ENCODE measurements at regions not wholly inside any gene's neighbourhood (a gene's known extent, or its start where the extent isn't known, plus 50 kb on each side); places are given as distances from the start of the nearest gene placed in this dataset.

DNA sequence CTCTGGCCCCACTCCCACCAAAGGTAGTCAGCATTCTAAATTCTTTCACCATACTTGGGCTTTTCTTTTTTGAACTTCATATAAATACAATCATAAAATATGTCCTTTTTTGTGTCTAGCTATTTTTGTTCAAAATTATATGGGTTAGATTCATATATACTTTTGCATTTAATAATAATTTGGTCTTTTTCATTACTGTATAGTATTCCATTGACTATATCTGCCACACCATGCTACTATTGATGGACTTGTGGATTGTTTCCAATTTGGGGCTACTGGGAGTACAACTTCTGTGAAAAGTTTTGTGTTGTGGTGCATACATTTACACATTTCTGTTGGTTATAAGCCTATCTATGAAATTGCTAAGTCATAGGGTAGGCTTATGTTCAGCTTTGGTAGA is 85.7 kb downstream of the GLUL start:
- TF ChIP-seq, protein P1, sequence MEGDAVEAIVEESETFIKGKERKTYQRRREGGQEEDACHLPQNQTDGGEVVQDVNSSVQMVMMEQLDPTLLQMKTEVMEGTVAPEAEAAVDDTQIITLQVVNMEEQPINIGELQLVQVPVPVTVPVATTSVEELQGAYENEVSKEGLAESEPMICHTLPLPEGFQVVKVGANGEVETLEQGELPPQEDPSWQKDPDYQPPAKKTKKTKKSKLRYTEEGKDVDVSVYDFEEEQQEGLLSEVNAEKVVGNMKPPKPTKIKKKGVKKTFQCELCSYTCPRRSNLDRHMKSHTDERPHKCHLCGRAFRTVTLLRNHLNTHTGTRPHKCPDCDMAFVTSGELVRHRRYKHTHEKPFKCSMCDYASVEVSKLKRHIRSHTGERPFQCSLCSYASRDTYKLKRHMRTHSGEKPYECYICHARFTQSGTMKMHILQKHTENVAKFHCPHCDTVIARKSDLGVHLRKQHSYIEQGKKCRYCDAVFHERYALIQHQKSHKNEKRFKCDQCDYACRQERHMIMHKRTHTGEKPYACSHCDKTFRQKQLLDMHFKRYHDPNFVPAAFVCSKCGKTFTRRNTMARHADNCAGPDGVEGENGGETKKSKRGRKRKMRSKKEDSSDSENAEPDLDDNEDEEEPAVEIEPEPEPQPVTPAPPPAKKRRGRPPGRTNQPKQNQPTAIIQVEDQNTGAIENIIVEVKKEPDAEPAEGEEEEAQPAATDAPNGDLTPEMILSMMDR (IDR thresholded peaks at IDR 0.05), result no peak
- TF ChIP-seq POLR2A (IDR thresholded peaks at IDR 0.05) (no peak), POLR2AphosphoS5 (IDR thresholded peaks at IDR 0.05) (no peak)

Measured in upper lobe of left lung (tissue), 4 donors.